Lung (tissue), 11 donors: ENCODE measurements at regions not wholly inside any gene's neighbourhood (a gene's known extent, or its start where the extent isn't known, plus 50 kb on each side); places are given as distances from the start of the nearest gene placed in this dataset.

Source experiments
- ATAC-seq: fragments of 200-7000 bp; cut with Tn5 transposase; one replicate; pipeline ENCODE4 v1.9.1; 2020; ENCODE audit warnings: moderate number of reproducible peaks; ENCODE audit not compliant: insufficient read depth, low FRiP score
- DNase-seq, 3 donors: peaks; one replicate each; pipeline ENCODE4 v3.0.0-alpha.2; 2013 to 2017
- H3K27ac ChIP-seq, 2 donors: one replicate each; pipeline ENCODE4 v1.5.1; 2013; ENCODE audit warnings: mild to moderate bottlenecking in 2 of 2, moderate library complexity in 2 of 2, control low read depth in 1 of 2, inconsistent platforms in 1 of 2, low read depth in 1 of 2, low read length in 1 of 2
- H3K27me3 ChIP-seq, 3 donors: one replicate each; pipeline ENCODE4 v1.5.1; 2013; ENCODE audit warnings: low read length in 2 of 3; ENCODE audit not compliant: control insufficient read depth in 3 of 3, insufficient read depth in 3 of 3
- H3K36me3 ChIP-seq, 4 donors: one replicate each; pipeline ENCODE4 v1.5.1; 2013; ENCODE audit warnings: low read length in 4 of 4, mild to moderate bottlenecking in 1 of 4, moderate library complexity in 1 of 4; ENCODE audit not compliant: control insufficient read depth in 4 of 4, insufficient read depth in 4 of 4
- H3K4me1 ChIP-seq, 5 donors: one replicate each; pipeline ENCODE4 v1.5.1; 2013; ENCODE audit warnings: low read length in 5 of 5, mild to moderate bottlenecking in 2 of 5, moderate library complexity in 1 of 5; ENCODE audit not compliant: control insufficient read depth in 5 of 5, insufficient read depth in 5 of 5
- H3K4me3 ChIP-seq: one replicate; pipeline ENCODE4 v1.5.1; 2013; ENCODE audit warnings: mild to moderate bottlenecking, control low read depth, moderate library complexity
- H3K9ac ChIP-seq, 2 donors: one replicate each; pipeline ENCODE4 v1.5.1; 2013; ENCODE audit warnings: low read length in 2 of 2, control low read depth in 1 of 2; ENCODE audit not compliant: insufficient read depth in 1 of 2
- H3K9me3 ChIP-seq, 4 donors: one replicate each; pipeline ENCODE4 v1.5.1; 2013; ENCODE audit warnings: low read length in 3 of 4, mild to moderate bottlenecking in 1 of 4, moderate library complexity in 1 of 4; ENCODE audit not compliant: control insufficient read depth in 4 of 4, insufficient read depth in 3 of 4
- WGBS, 2 donors: extraction: QIAGEN DNeasy Blood & Tissue Kit; methylation state at CpG; one replicate each; pipeline ENCODE4 v1.1.7; 2013; 5-methylcytosine and 5-hydroxymethylcytosine counted together
- TF ChIP-seq, protein P1 (sequence below): IDR thresholded peaks from 2 replicates; pipeline ENCODE4 v1.5.1; 2012; ENCODE audit warnings: mild to moderate bottlenecking; ENCODE audit errors: control extremely low read depth, extremely low read depth
- donor health status: control.
- donor health status: control.
- donor health status: Bipolar disorder and iron deficiency.
- donor health status: healthy.
- donor health status: DM: yes; HTN: yes; CAD: no.

DNA sequence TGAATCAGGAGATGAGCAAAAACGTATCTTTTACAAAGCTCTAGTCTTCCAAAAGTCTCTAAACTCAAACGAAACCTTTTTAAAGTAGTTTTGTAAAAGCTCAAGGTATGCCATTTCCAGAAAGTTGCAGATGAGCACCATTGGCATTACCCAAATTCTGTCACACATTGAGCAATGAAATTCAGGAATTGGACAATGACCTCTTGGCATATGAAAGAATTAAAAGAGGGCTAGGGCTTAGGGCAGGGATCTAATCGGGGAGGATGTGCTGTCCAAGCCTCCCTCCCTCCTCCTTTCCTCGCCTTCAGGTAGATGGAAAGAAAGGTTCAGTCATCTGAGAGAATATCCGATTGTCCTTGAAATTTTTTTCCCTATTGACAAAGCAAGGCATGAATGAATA is 133.1 kb upstream of the CPNE4 start:
- Histone ChIP-seq H3K9me3 (no peaks in the 10 kb centered on the region), H3K27me3 (peaks cover 0 to 2% (median 0%) of the 10 kb centered on the region in 3 donors), H3K27ac (no peak overlapping the region), H3K36me3 (no peaks in the 10 kb centered on the region), H3K4me1 (no peaks in the 10 kb centered on the region), H3K4me3 (no peak overlapping the region), H3K9ac (no peak overlapping the region)
- ATAC-seq = no peak
- DNase-seq = no peak
- TF ChIP-seq, protein P1, sequence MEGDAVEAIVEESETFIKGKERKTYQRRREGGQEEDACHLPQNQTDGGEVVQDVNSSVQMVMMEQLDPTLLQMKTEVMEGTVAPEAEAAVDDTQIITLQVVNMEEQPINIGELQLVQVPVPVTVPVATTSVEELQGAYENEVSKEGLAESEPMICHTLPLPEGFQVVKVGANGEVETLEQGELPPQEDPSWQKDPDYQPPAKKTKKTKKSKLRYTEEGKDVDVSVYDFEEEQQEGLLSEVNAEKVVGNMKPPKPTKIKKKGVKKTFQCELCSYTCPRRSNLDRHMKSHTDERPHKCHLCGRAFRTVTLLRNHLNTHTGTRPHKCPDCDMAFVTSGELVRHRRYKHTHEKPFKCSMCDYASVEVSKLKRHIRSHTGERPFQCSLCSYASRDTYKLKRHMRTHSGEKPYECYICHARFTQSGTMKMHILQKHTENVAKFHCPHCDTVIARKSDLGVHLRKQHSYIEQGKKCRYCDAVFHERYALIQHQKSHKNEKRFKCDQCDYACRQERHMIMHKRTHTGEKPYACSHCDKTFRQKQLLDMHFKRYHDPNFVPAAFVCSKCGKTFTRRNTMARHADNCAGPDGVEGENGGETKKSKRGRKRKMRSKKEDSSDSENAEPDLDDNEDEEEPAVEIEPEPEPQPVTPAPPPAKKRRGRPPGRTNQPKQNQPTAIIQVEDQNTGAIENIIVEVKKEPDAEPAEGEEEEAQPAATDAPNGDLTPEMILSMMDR = no peak
- 73 to 84% methylated on average over 5 of the region's 5 CpGs for whole genome bisulfite sequencing, 2 donors

DNA sequence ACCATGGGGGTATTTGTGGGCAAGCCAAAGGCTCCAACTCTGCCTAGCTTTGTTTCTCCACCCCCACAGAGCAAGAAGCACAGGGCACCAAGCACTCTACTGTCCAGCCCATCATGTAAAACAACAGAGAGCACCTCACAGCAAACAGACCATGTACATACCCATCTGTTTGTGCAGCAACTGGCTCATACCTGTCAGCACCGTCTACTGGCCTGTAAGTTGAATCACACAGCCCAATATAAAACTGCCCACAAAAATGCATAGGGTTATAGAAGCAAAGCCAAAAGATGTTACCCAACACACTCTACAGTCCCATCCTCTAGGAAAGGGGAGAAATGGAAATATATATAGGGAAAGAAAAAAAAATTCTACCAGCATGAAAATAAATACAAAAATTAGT is 139.7 kb upstream of the CPNE4 start:
- Histone ChIP-seq H3K27me3 (no peaks in the 10 kb centered on the region), H3K9me3 (no peaks in the 10 kb centered on the region), H3K4me3 (no peak overlapping the region), H3K27ac (no peak overlapping the region), H3K36me3 (no peaks in the 10 kb centered on the region), H3K4me1 (no peaks in the 10 kb centered on the region), H3K9ac (no peak overlapping the region)
- ATAC-seq = no peak
- WGBS, 2 donors = 72 to 86% methylated on average over 1 of the region's 1 CpG
- TF ChIP-seq, protein P1 = no peak
- DNase-seq = no peak

DNA sequence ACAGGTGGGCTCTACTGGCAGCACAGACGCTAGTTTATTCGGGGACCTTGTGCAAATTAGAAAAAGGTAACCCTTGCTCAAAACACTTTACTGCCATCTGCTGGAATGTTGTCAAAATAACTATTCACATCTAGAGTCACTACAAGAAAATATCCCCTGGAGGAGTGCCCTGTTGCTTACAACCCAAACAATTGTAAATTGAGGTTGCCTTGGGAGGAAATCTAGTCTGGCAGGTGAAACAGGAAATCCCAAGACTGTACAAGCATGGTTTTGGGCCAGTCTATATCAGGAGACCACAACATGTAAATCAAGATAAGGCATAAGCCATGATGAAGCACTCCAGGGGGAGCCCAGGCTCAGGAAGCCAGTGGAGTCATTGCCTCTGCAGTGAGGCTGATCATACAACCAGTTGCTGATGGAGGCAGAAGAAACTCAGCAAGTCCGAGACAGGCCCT is 136.8 kb upstream of the ACP3 start:
- WGBS, 2 donors = 5 to 11% methylated on average over 3 of the region's 3 CpGs
- H3K27me3 ChIP-seq = peaks cover 0 to 2% (median 0%) of the 10 kb centered on the region in 3 donors
- H3K9me3 ChIP-seq = peaks cover 0 to 2% (median 0%) of the 10 kb centered on the region in 4 donors
- ATAC-seq (no peak), DNase-seq (peak in 2 of 3 donors; percentile 62 to 66)
- no peaks in the 10 kb centered on the region for H3K4me1 ChIP-seq
- no peak overlapping the region for H3K9ac ChIP-seq
- H3K36me3 ChIP-seq = no peaks in the 10 kb centered on the region
- H3K27ac ChIP-seq = no peak overlapping the region
- TF ChIP-seq, protein P1 = no peak
- no peak overlapping the region for H3K4me3 ChIP-seq

DNA sequence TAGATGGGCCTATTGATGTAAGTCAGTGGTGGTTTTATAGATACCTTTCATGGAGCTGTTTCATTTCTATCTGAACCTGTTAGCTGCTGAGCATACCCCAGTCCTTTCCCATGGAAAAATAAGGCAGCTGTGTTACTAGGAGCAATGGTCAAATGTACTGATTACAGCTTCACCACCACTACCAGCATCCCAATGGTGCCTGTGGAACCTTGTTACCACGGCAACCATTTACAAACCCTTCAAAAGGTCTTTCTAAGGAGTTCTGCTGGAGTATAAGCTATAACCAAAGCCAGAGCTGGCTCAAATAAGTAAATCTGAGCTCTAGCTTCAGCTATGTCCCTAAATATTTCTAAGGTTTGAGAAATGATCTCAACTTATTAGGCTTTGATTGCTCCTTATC is 133.4 kb upstream of the ACP3 start:
- no peak for ATAC-seq
- TF ChIP-seq, protein P1 = no peak
- Histone ChIP-seq H3K27ac (no peak overlapping the region), H3K9me3 (peaks cover 0 to 2% (median 0%) of the 10 kb centered on the region in 4 donors), H3K4me1 (no peaks in the 10 kb centered on the region), H3K9ac (no peak overlapping the region), H3K27me3 (peaks cover 0 to 2% (median 0%) of the 10 kb centered on the region in 3 donors), H3K36me3 (no peaks in the 10 kb centered on the region), H3K4me3 (no peak overlapping the region)
- DNase-seq = no peak
- WGBS, 2 donors = 63 to 85% methylated on average over 1 of the region's 1 CpG
